HL-60/S4 treated with retinoic acid at 250 ng/mL for 4 days and 3 days (cell line): ENCODE measurements at regions not wholly inside any gene's neighbourhood (a gene's known extent, or its start where the extent isn't known, plus 50 kb on each side); places are given as distances from the start of the nearest gene placed in this dataset.

Experiments
- in situ Hi-C: fragments of 300-500 bp; cut with MboI; formaldehyde crosslinking; loops from 2 replicates; pipeline ENCODE4 v1.7.0; 2022; ENCODE audit warnings: low sequenced_read_pairs

DNA sequence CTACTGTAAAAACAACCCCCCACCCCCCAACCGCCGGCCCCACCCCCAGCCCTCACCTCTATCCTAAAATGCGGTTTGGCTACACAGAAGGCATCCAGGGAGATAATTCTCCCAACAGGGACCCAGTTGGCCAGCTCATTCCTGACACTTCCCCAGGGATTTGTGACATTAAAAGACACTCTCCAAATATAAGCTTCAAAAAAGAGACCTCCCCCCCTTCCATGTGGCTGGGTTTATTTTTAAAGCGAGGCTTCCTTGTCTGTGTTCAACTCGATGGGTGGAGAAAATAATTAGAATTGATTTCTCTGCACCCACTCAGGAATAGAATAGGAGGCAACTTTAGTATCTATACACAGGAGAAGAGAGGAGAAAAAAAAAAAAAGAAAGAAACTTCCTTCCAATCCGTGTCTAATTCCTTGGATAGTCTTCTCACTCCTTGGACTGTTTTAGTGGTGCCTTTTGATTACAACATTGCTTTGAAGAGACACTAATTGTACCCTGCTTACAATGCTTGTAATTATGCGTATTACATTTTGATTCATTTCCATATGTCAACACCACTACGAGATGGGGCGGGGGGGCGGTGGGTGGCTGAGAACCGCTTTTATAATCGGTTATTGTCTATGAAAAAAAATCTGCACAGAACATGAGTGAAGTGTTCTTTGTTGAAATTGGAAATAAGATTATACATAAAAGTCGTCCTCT is 500.4 kb downstream of the MIAT start:
- in situ Hi-C loops: no loop called here

- in situ Hi-C loops: no loop called here
Measured at GRCh38 chr22:27159016-27159415, 501.6 kb downstream of the MIAT start.

DNA sequence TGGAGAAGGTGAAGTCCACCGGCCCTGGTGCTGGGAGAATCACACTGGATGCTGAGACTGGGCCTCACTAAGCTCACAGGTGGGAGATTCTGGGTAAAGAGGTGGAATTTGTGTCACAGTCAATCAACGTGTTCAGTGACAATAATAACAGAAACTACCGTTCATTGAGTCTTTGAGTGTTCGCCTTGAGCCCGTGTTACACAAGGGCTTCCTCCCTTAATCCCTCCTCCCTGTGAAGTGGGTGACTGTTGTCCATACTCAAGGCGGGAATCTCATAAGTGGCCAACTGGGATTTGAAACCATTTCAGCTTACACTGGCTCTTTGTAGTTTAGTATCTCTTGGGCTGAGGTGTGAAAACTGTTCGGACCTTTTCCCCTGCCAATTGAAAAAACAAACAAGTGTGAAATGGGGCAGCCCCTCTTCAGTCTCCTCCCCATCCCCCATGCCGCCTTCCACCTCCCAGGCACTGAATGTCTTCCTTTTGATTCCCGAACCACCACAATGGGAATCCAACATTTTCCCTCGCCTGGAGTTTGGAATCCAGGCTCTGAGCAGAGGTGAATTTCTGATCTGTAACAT is 502.4 kb downstream of the MIAT start:
- in situ Hi-C loops: no loop called here

- in situ Hi-C loops: no loop called here
Measured at GRCh38 chr22:27163162-27164137, 506.1 kb downstream of the MIAT start.

- in situ Hi-C loops: no loop called here
Measured at GRCh38 chr22:27164781-27165503, 507.6 kb downstream of the MIAT start.

DNA sequence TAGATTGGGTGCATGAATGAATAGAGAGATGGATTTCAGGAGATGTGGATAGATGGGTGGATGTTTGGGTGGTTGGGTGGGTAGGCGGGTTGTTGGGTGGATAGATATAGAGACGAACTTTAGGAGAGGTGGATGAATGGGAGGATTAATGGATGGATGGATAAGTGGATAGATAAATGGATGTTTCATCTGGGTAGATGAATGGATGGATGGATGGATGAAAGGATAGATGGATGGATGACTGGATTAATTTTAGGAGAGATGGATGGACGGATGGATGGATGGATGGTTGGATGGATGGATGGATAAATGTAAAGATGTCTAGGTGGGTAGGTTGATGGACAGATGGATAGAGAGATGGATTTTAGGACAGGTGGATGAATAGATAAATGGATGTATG is 511.3 kb downstream of the MIAT start:
- in situ Hi-C loops: no loop called here

- in situ Hi-C loops: no loop called here
Measured at GRCh38 chr22:27170491-27170890, 513.1 kb downstream of the MIAT start.

DNA sequence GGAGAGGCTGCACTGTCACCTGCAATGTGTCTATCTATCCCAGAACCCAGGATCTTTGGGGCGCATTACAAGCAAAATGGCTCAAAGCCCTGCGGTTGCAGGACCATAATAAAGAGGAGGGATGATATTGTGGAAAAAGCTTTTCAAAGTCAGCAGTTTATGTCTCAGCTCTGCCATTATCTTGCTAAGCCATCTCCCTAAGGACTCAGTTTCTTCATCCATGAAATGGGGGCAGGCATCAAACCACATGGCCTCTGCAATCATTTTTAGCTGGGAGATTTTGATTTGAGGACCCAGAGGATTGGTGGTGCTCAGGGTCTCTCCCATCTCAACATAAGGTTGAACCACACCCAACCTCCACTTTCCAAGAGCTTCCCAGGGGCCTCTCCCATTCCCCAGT is 513.8 kb downstream of the MIAT start:
- in situ Hi-C loops: no loop called here

- in situ Hi-C loops: no loop called here
Measured at GRCh38 chr22:27173530-27173929, 516.1 kb downstream of the MIAT start.

GRCh38 chr22:27175021-27175838 is 517.8 kb downstream of the MIAT start:
- in situ Hi-C loops: no loop called here

DNA sequence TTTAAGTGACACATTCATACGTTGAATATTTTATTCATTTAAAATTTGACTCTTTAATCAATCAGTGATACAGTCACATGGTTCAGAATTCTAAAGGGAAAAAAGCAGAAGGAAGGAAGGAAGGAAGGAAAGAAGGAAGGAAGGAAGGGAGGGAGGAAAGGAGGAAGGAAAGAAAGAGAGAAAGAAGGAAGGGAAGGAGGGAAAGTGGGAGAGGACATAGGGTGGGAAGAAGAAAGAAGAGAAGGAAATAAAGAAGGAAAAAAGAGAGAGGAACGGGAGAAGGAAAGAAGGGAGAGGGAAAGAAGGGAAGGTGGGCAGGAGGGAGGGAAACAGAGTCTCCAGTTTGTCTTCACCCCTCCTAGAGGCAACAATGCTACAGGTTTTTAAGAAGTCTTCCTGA is 518.6 kb downstream of the MIAT start:
- in situ Hi-C loops: no loop called here

- in situ Hi-C loops: no loop called here
Measured at GRCh38 chr22:27179161-27179560, 521.8 kb downstream of the MIAT start.

GRCh38 chr22:27181537-27181936 is 524.1 kb downstream of the MIAT start:
- in situ Hi-C loops: no loop called here

DNA sequence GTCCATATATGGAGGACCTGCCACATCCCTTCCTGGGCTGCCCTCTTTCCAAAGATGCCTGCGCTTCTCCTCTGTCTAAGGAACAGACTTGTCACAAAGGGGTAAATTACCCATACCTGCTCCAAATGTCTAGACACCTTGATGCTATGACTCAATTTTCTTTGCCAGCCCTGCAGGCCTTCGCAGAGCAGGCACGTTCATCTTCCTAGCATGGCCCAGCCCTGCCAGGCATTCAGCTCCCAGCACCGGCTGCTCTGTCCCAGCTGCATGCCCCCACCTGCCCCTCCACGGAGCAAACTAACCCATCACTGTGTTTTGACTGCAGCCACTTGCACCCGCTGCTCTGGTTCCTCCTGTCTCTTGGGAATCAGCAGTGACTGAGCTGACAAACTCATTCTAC is 526.1 kb downstream of the MIAT start:
- in situ Hi-C loops: no loop called here

DNA sequence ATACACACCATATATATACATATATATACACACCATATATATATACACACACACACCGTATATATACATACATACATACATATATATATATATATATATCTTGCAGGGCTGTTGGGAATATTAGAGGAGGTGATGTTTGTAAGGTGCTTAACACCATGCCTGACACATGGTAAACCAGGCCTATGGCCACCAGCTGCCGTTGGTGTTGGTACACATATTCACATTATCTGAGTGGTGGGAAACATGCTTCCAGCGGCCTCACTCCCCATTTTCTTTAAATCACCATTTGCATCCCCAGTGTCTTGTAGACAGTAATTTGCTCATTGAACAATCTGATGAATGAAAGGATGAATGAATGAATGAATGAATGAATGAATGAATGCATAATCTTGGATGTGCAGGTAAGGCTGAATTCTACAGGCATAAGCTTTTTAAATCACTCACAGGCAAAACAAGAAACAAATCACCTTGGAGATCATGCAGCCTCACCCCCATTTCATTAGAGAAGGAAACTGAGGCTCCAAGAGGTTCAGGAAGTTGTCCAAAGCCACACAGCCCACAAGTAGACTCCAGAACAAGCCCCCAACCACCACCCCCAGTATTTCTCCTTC is 527.8 kb downstream of the MIAT start:
- in situ Hi-C loops: no loop called here

DNA sequence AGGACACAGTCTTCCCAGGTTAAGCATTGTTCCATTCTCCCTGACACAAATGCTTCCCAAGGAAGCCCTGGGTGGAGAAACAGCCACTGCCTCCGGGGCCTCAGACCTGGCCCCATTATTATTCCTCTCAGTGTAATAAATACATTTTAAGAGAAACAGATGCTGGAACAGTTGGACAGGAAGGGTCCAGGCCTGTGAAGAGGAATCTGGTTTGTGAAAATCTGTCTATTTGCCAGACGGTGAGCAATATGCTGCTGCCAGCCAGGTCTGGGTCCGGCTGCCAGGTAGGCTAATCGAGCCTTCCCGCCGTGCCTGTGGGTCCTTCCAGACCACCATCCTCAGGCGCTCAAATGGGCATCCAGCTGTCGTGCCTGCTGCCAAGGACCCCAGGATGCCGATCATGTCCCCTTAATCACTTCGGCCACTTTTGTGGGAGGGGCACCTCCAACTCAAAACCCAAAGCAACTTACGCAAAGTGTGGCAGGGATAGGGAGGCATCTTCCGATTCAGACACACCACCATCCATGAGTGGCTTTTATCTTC is 528.4 kb downstream of the MIAT start:
- in situ Hi-C loops: no loop called here

DNA sequence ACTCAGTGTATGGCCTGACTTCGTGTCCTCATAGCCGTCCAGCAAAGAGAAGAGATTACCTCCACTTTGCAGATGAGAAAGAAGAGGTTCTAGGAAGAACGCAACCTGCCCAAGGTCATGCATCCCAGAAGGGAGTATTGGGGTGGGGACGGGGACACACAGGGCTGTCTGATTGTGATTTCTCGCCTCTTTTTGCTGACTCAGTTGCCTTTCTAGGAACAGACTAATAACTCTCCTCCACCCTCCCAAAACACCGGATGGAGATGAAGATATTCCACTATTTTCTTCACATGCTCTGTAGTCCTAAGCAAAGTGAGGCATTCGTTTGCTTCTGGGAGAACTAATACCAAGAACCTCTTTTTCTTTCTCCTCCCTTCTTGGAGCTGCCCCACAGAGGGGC is 529.3 kb downstream of the MIAT start:
- in situ Hi-C loops: no loop called here

DNA sequence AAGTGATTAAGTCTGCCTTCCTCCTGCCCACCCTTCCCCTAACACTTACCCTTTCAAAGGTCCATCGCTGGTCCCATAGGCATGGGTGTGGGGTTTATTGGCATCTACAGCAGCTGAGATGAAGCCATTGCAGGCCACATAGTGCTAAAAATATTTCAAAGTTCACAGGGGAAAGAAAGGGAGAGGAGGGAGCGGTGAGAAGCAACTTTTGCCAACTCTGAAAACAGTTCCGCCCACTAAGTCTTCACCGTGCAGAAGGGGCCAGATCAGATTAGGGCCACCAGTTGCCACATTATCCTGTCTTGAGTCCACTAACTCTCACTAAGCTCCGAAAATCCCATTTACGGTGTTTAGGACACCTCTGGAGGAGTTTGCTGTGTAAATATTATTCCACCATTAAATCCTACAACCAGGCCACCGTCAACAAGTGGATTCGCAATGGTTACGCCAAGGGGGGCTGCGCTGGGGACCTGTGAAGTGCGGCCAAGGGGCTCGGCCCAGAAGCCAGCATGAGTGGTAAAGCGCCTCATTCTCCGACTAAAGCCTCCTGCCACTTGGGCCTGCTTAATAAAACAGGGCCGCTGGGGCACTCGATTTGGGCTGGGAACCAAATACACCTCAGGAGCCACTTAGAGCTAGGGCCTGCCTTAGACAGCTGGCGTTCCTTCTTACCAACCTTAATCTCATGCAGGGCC is 534.9 kb downstream of the MIAT start:
- in situ Hi-C loops: no loop called here

GRCh38 chr22:27193215-27193614 is 535.8 kb downstream of the MIAT start:
- in situ Hi-C loops: no loop called here
